IMR-90 (cell line): ENCODE measurements at regions not wholly inside any gene's neighbourhood (a gene's known extent, or its start where the extent isn't known, plus 50 kb on each side); places are given as distances from the start of the nearest gene placed in this dataset.

Experiments
- ATAC-seq: fragments of 200-7000 bp; cut with Tn5 transposase; 2 replicates; pipeline ENCODE4 v1.9.1; 2020; ENCODE audit warnings: low read depth, mild to moderate bottlenecking, moderate library complexity
- BruUV-seq: library from RNA; stranded (reverse); fragments of 400-500 nt; replicated peaks from 2 replicates; lab custom pipeline; 2021; lab: Mats Ljungman, UMichigan
- CTCF ChIA-PET: fragments of 300-600 bp; formaldehyde crosslinking; extraction: SDS; loops from one replicate; lab custom pipeline; 2021; ENCODE audit warnings: antibody characterized with exemption; lab: Yijun Ruan, JAX
- POLR2A ChIA-PET: fragments of 300-600 bp; sonication (Branson Sonifier 250); formaldehyde crosslinking; loops from one replicate; lab custom pipeline; 2022; ENCODE audit warnings: antibody characterized with exemption; ENCODE audit not compliant: unreplicated experiment; lab: Charles Lee
- DNase-seq: peaks from one replicate; pipeline ENCODE4 v3.0.0; 2013
- H2AFZ ChIP-seq: replicated peaks from 2 replicates; pipeline ENCODE3; 2013; ENCODE audit warnings: low read length, mild to moderate bottlenecking; ENCODE audit not compliant: poor library complexity
- H2AK5ac ChIP-seq: 2 replicates; pipeline ENCODE4 v1.6.1; 2013; ENCODE audit warnings: low read depth, low read length, inconsistent platforms
- H2AK9ac ChIP-seq: replicated peaks from 2 replicates; pipeline ENCODE3; 2013; ENCODE audit warnings: mild to moderate bottlenecking, low read depth, low read length, moderate library complexity; ENCODE audit not compliant: poor library complexity
- H2BK120ac ChIP-seq: 2 replicates; pipeline ENCODE4 v1.6.1; 2013; ENCODE audit warnings: low read depth, low read length, inconsistent platforms
- H2BK15ac ChIP-seq: 3 replicates; pipeline ENCODE4 v1.6.1; 2013; ENCODE audit warnings: low read depth, low read length, inconsistent platforms
- H2BK20ac ChIP-seq: 2 replicates; pipeline ENCODE4 v1.6.1; 2013; ENCODE audit warnings: low read depth, mild to moderate bottlenecking, inconsistent platforms, low read length, moderate library complexity
- H2BK5ac ChIP-seq: 2 replicates; pipeline ENCODE4 v1.6.1; 2013; ENCODE audit warnings: mild to moderate bottlenecking, low read depth, low read length, inconsistent platforms; ENCODE audit not compliant: poor library complexity, severe bottlenecking
- H3K14ac ChIP-seq: replicated peaks from 2 replicates; pipeline ENCODE4 v1.6.1; 2013; ENCODE audit warnings: low read depth, low read length, inconsistent platforms
- H3K18ac ChIP-seq: 2 replicates; pipeline ENCODE4 v1.6.1; 2013; ENCODE audit warnings: low read depth, low read length, control low read depth
- H3K23ac ChIP-seq: 2 replicates; pipeline ENCODE4 v1.6.1; 2013; ENCODE audit warnings: low read depth, low read length, inconsistent platforms
- H3K27ac ChIP-seq: 2 replicates; pipeline ENCODE4 v1.5.1; 2013; ENCODE audit warnings: mild to moderate bottlenecking, control low read depth, low read length; ENCODE audit not compliant: insufficient read depth
- H3K27me3 ChIP-seq: 2 replicates; pipeline ENCODE4 v1.6.1; 2013; ENCODE audit warnings: low read length; ENCODE audit not compliant: control insufficient read depth, insufficient read depth
- H3K36me3 ChIP-seq: 2 replicates; pipeline ENCODE4 v1.6.1; 2013; ENCODE audit warnings: low read length, mixed read lengths; ENCODE audit not compliant: control insufficient read depth, insufficient read depth
- H3K4ac ChIP-seq: 2 replicates; pipeline ENCODE4 v1.6.1; 2013; ENCODE audit warnings: low read depth, low read length, inconsistent platforms
- H3K4me1 ChIP-seq: 2 replicates; pipeline ENCODE4 v1.6.1; 2013; ENCODE audit warnings: low read length, mixed read lengths; ENCODE audit not compliant: control insufficient read depth, insufficient read depth
- H3K4me2 ChIP-seq: 2 replicates; pipeline ENCODE4 v1.6.1; 2013; ENCODE audit warnings: low read depth, mild to moderate bottlenecking, control low read depth, low read length, moderate library complexity
- H3K4me3 ChIP-seq: 2 replicates; pipeline ENCODE4 v1.5.1; 2013; ENCODE audit warnings: low read depth, mild to moderate bottlenecking, control low read depth, low read length, moderate library complexity; ENCODE audit not compliant: insufficient read depth
- H3K56ac ChIP-seq: 2 replicates; pipeline ENCODE4 v1.6.1; 2013; ENCODE audit warnings: low read length, inconsistent platforms; ENCODE audit not compliant: insufficient read depth; ENCODE audit errors: extremely low read depth
- H3K79me1 ChIP-seq, 2 experiments: 2 replicates each; pipeline ENCODE4 v1.6.1; 2013; ENCODE audit warnings: low read length in 2 of 2, inconsistent platforms in 1 of 2, low read depth in 1 of 2
- H3K9ac ChIP-seq: 2 replicates; pipeline ENCODE4 v1.6.1; 2013; ENCODE audit warnings: low read depth, low read length, control low read depth
- H3K9me1 ChIP-seq: 2 replicates; pipeline ENCODE4 v1.6.1; 2013; ENCODE audit warnings: low read length, inconsistent platforms; ENCODE audit not compliant: insufficient read depth
- H3K9me3 ChIP-seq: 2 replicates; pipeline ENCODE4 v1.6.1; 2013; ENCODE audit warnings: low read length; ENCODE audit not compliant: control insufficient read depth, insufficient read depth
- H4K20me1 ChIP-seq: 2 replicates; pipeline ENCODE4 v1.6.1; 2013; ENCODE audit warnings: low read length, inconsistent platforms; ENCODE audit not compliant: insufficient read depth
- H4K5ac ChIP-seq: 2 replicates; pipeline ENCODE4 v1.6.1; 2013; ENCODE audit warnings: mild to moderate bottlenecking, low read depth, low read length, control low read depth
- H4K8ac ChIP-seq, 2 experiments: 2 replicates each; pipeline ENCODE4 v1.6.1; 2013; ENCODE audit warnings: low read depth in 2 of 2, low read length in 2 of 2, control low read depth in 1 of 2, inconsistent platforms in 1 of 2
- H4K91ac ChIP-seq: 2 replicates; pipeline ENCODE4 v1.6.1; 2013; ENCODE audit warnings: low read depth, low read length, inconsistent platforms; ENCODE audit not compliant: insufficient read depth
- CHD1 ChIP-seq: IDR thresholded peaks from 2 replicates; pipeline ENCODE4 v1.6.1; 2012; ENCODE audit warnings: low read depth, low read length, improper control_type of control experiment
- CTCF ChIP-seq: conservative IDR thresholded peaks from 2 replicates; pipeline ENCODE4 v1.5.1; 2012; ENCODE audit warnings: mild to moderate bottlenecking, low read depth, low read length, improper control_type of control experiment
- FOS ChIP-seq: fragments of 150-350 bp; IDR thresholded peaks from 2 replicates; pipeline ENCODE4 v1.6.1; 2016; ENCODE audit warnings: low read depth, low read length
- MAZ ChIP-seq: IDR thresholded peaks from 2 replicates; pipeline ENCODE4 v1.6.1; 2012; ENCODE audit warnings: low read depth, mild to moderate bottlenecking, low read length, improper control_type of control experiment, moderate library complexity, borderline replicate concordance
- MXI1 ChIP-seq: IDR thresholded peaks from 2 replicates; pipeline ENCODE4 v1.6.1; 2012; ENCODE audit warnings: low read depth, mild to moderate bottlenecking, low read length, moderate library complexity, borderline replicate concordance
- POLR2A ChIP-seq: IDR thresholded peaks from 2 replicates; pipeline ENCODE4 v1.6.1; 2012; ENCODE audit warnings: mild to moderate bottlenecking, low read depth, low read length
- RAD21 ChIP-seq: IDR thresholded peaks from 2 replicates; pipeline ENCODE4 v1.6.1; 2012; ENCODE audit warnings: low read length, improper control_type of control experiment
- RFX5 ChIP-seq: IDR thresholded peaks from 2 replicates; pipeline ENCODE4 v1.8.0; 2012; ENCODE audit warnings: low read depth, mild to moderate bottlenecking, low read length, moderate library complexity
- SMC3 ChIP-seq: fragments of 150-350 bp; IDR thresholded peaks from 2 replicates; pipeline ENCODE4 v1.6.1; 2016; ENCODE audit warnings: low read depth, mild to moderate bottlenecking, antibody characterized with exemption, low read length, moderate library complexity
- WGBS, 2 experiments: methylation state at CpG; one replicate each; pipeline versions ENCODE4 v1.1.5 to v1.1.7; 2013; ENCODE audit warnings: missing lambda C conversion rate in 2 of 2; ENCODE audit not compliant: insufficient read length in 1 of 2; ENCODE audit errors: extremely low coverage in 2 of 2; 5-methylcytosine and 5-hydroxymethylcytosine counted together
- dilution Hi-C: fragments of 300-500 bp; cut with HindIII; formaldehyde crosslinking; loops from one replicate; pipeline ENCODE4 v1.14.3; 2018; ENCODE audit warnings: low sequenced_read_pairs; ENCODE audit not compliant: unreplicated experiment
- in situ Hi-C: fragments of 300-500 bp; cut with MboI; formaldehyde crosslinking; loops from 3 replicates; pipeline ENCODE4 v1.14.3; 2019; ENCODE audit warnings: low sequenced_read_pairs, inconsistent platforms, mixed read lengths
- intact Hi-C: fragments of 100-400 bp; cut with micrococcal nuclease; formaldehyde crosslinking; loops from 2 replicates; pipeline ENCODE4 v1.10.0; 2022

GRCh38 chr16:26697807-26698206, 368.9 kb upstream of the C16orf82 start:
- no peak overlapping the region for H2BK15ac ChIP-seq
- H4K91ac ChIP-seq, result no peak overlapping the region
- no peak overlapping the region for H2BK5ac ChIP-seq
- no peak for TF ChIP-seq RFX5
- no peak for TF ChIP-seq MXI1
- no peak for TF ChIP-seq FOS
- TF ChIP-seq MAZ, result no peak
- no peak for TF ChIP-seq CTCF
- no peak for TF ChIP-seq RAD21
- TF ChIP-seq SMC3, result no peak
- no peak for TF ChIP-seq POLR2A
- TF ChIP-seq CHD1, result no peak
- BruUV-seq, result no TSS peak
- no peaks in the 10 kb centered on the region for H3K4me1 ChIP-seq
- DNase-seq (no peak), ATAC-seq (no peak)
- POLR2A ChIA-PET, result no interaction called here
- no peaks in the 10 kb centered on the region for H3K9me1 ChIP-seq
- H2BK20ac ChIP-seq, result no peak overlapping the region
- H2AFZ ChIP-seq, result no peak overlapping the region
- no peaks in the 10 kb centered on the region for H3K79me1 ChIP-seq
- no peaks in the 10 kb centered on the region for H3K36me3 ChIP-seq
- peaks cover 6% of the 10 kb centered on the region for H3K9me3 ChIP-seq
- no CpG with 5 or more reads among the region's 2 CpGs for WGBS, 2 experiments
- no peak overlapping the region for H2AK5ac ChIP-seq
- H2AK9ac ChIP-seq, result no peak overlapping the region
- in situ Hi-C loops (loop anchor here (25.0 kb wide), 1 partner anchor 89 kb away; no protein-coding TSS in a partner anchor), dilution Hi-C loops (no loop called here), intact Hi-C loops (no loop called here)
- H4K8ac ChIP-seq, result no peak overlapping the region
- no peaks in the 10 kb centered on the region for H3K27me3 ChIP-seq
- no peak overlapping the region for H3K14ac ChIP-seq
- H4K20me1 ChIP-seq, result no peaks in the 10 kb centered on the region
- no peak overlapping the region for H3K4ac ChIP-seq
- H3K4me3 ChIP-seq, result no peak overlapping the region
- no peak overlapping the region for H4K5ac ChIP-seq
- no peak overlapping the region for H3K4me2 ChIP-seq
- H3K23ac ChIP-seq, result no peak overlapping the region
- H3K9ac ChIP-seq, result no peak overlapping the region
- H3K18ac ChIP-seq, result no peak overlapping the region
- H3K27ac ChIP-seq, result no peak overlapping the region
- no peak overlapping the region for H2BK120ac ChIP-seq
- no peak overlapping the region for H3K56ac ChIP-seq
- CTCF ChIA-PET, result no interaction called here
